HG02840 (cell line): ENCODE measurements at regions not wholly inside any gene's neighbourhood (a gene's known extent, or its start where the extent isn't known, plus 50 kb on each side); places are given as distances from the start of the nearest gene placed in this dataset.
"Not testable (repeated sequence)": the region's sequence is repeated elsewhere in the genome, so short reads cannot be mapped to it uniquely, and the experiment has no call there.

Experiments
- ATAC-seq: cut with Tn5 transposase; IDR thresholded peaks from one replicate; pipeline ENCODE4 v1.9.1; 2021; ENCODE audit warnings: mild to moderate bottlenecking, moderate library complexity, moderate number of reproducible peaks; ENCODE audit not compliant: unreplicated experiment, low FRiP score

GRCh38 chr3:150140614-150141321 lies 170.1 kb upstream of the PFN2 start:
- no peak for ATAC-seq

- ATAC-seq: no peak
Observed at GRCh38 chr3:150138824-150139223, 168.1 kb upstream of the PFN2 start.

GRCh38 chr3:150136242-150136641 lies 165.5 kb upstream of the PFN2 start:
- ATAC-seq: no peak

- ATAC-seq: no peak
Observed at GRCh38 chr3:150135287-150135721, 164.6 kb upstream of the PFN2 start.

- ATAC-seq: no peak
Observed at GRCh38 chr3:150133293-150133692, 162.6 kb upstream of the PFN2 start.

GRCh38 chr3:150132101-150132749 lies 161.5 kb upstream of the PFN2 start:
- ATAC-seq: no peak

- no peak for ATAC-seq
Observed at GRCh38 chr3:150131663-150132062, 161.0 kb upstream of the PFN2 start.

- ATAC-seq: no peak
Observed at GRCh38 chr3:150130404-150131100, 159.9 kb upstream of the PFN2 start.

GRCh38 chr3:150129166-150129565 lies 158.5 kb upstream of the PFN2 start:
- no peak for ATAC-seq

GRCh38 chr3:150128126-150128525 lies 157.4 kb upstream of the PFN2 start:
- no peak for ATAC-seq

GRCh38 chr3:150127011-150127490 lies 156.4 kb upstream of the PFN2 start:
- no peak for ATAC-seq

- no peak for ATAC-seq
Observed at GRCh38 chr3:150124142-150124541, 153.4 kb upstream of the PFN2 start.

- ATAC-seq: not testable (repeated sequence)
Observed at GRCh38 chr3:150123249-150123648, 152.6 kb upstream of the PFN2 start.

GRCh38 chr3:150118219-150118618 lies 147.5 kb upstream of the PFN2 start:
- ATAC-seq: no peak

- ATAC-seq: no peak
Observed at GRCh38 chr3:150117076-150117475, 146.4 kb upstream of the PFN2 start.

- ATAC-seq: no peak
Observed at GRCh38 chr3:150116196-150116595, 145.5 kb upstream of the PFN2 start.

- ATAC-seq: peak; percentile 68
Observed at GRCh38 chr3:150114873-150115540, 144.3 kb upstream of the PFN2 start.

GRCh38 chr3:150114273-150114672 lies 143.6 kb upstream of the PFN2 start:
- ATAC-seq: no peak

GRCh38 chr3:150110097-150110496 lies 139.4 kb upstream of the PFN2 start:
- ATAC-seq: no peak

GRCh38 chr3:150107429-150108175 lies 136.9 kb upstream of the PFN2 start:
- no peak for ATAC-seq
